Kidney (tissue), 13 donors: ENCODE measurements at regions not wholly inside any gene's neighbourhood (a gene's known extent, or its start where the extent isn't known, plus 50 kb on each side); places are given as distances from the start of the nearest gene placed in this dataset.
"Not testable (repeated sequence)": the region's sequence is repeated elsewhere in the genome, so short reads cannot be mapped to it uniquely, and the experiment has no call there.

Experiments used
- DNase-seq, 5 donors: peaks; one replicate each; pipeline ENCODE4 v3.0.0-alpha.2; 2013 to 2020
- FAIRE-seq: peaks from 2 replicates; lab custom pipeline; 2012; peaks lifted over from hg19 to GRCh38; lab: Jason Lieb, UNC
- H3K27ac ChIP-seq, 2 donors: one replicate each; pipeline ENCODE4 v1.7.0; 2013; ENCODE audit warnings: low read depth in 2 of 2, low read length in 2 of 2, inconsistent platforms in 1 of 2
- H3K27me3 ChIP-seq: one replicate; pipeline ENCODE4 v1.7.1; 2013; ENCODE audit warnings: low read length, inconsistent platforms; ENCODE audit not compliant: control insufficient read depth, insufficient read depth
- H3K36me3 ChIP-seq, 3 donors: one replicate each; pipeline versions ENCODE4 v1.7.0 to v1.7.1; 2013; ENCODE audit warnings: low read length in 3 of 3, control low read depth in 1 of 3, inconsistent platforms in 1 of 3; ENCODE audit not compliant: insufficient read depth in 3 of 3, control insufficient read depth in 2 of 3
- H3K4me1 ChIP-seq, 3 donors: one replicate each; pipeline versions ENCODE4 v1.7.0 to v1.7.1; 2013; ENCODE audit warnings: low read length in 3 of 3, inconsistent platforms in 1 of 3, low read depth in 1 of 3; ENCODE audit not compliant: control insufficient read depth in 2 of 3, insufficient read depth in 2 of 3
- H3K4me3 ChIP-seq, 3 donors: one replicate each; pipeline versions ENCODE4 v1.7.0 to v1.8.1; 2013; ENCODE audit warnings: low read length in 3 of 3, control low read depth in 1 of 3, inconsistent platforms in 1 of 3
- H3K9ac ChIP-seq, 3 donors: one replicate each; pipeline versions ENCODE4 v1.7.0 to v1.7.1; 2013; ENCODE audit warnings: low read length in 3 of 3, control low read depth in 1 of 3, inconsistent platforms in 1 of 3
- H3K9me3 ChIP-seq, 3 donors: one replicate each; pipeline versions ENCODE4 v1.7.0 to v1.7.1; 2013; ENCODE audit warnings: low read length in 3 of 3, control low read depth in 1 of 3, inconsistent platforms in 1 of 3; ENCODE audit not compliant: control insufficient read depth in 2 of 3, insufficient read depth in 1 of 3
- intact Hi-C: fragments of 100-400 bp; cut with DNase I; formaldehyde crosslinking; loops from one replicate; pipeline ENCODE4 v1.11.1; 2022
- TF ChIP-seq, protein P1 (sequence below): IDR thresholded peaks from 3 replicates; pipeline ENCODE4 v1.5.1; 2012; ENCODE audit warnings: mild to moderate bottlenecking, moderate library complexity, borderline replicate concordance; ENCODE audit not compliant: insufficient read depth; ENCODE audit errors: extremely low read depth
- donor health status: control.
- donor health status: control.
- donor health status: control.
- donor health status: control.
- donor health status: control.
- donor health status: DM: yes; HTN: yes; CAD: no.
- donor health status: Normal renal cell carcinoma (clear cell type).

DNA sequence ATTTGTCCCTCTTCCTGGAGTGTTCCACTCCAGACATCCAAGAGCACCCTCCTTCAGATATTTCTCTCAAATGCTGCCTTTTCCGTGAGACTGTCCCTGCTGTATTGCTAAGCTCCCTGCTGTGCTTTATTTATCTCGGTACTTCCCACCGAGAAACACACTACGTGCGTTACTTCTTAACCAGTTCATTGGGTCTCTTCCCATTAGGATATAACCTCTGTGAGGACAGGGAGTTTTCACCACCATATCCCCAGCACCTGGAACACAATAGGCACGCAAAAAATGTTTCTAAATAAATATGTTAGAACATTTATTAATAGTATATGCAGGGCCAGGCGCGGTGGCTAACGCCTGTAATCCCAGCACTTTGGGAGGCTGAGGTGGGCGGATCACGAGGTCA is 308.7 kb upstream of the IL12A start:
- no peak overlapping the region for H3K27ac ChIP-seq
- no peaks in the 10 kb centered on the region for H3K36me3 ChIP-seq
- no peaks in the 10 kb centered on the region for H3K4me1 ChIP-seq
- H3K9ac ChIP-seq, result no peak overlapping the region
- no peak for DNase-seq
- no peak for FAIRE-seq
- no peak overlapping the region for H3K4me3 ChIP-seq
- intact Hi-C loops, result no loop called here
- TF ChIP-seq, protein P1, sequence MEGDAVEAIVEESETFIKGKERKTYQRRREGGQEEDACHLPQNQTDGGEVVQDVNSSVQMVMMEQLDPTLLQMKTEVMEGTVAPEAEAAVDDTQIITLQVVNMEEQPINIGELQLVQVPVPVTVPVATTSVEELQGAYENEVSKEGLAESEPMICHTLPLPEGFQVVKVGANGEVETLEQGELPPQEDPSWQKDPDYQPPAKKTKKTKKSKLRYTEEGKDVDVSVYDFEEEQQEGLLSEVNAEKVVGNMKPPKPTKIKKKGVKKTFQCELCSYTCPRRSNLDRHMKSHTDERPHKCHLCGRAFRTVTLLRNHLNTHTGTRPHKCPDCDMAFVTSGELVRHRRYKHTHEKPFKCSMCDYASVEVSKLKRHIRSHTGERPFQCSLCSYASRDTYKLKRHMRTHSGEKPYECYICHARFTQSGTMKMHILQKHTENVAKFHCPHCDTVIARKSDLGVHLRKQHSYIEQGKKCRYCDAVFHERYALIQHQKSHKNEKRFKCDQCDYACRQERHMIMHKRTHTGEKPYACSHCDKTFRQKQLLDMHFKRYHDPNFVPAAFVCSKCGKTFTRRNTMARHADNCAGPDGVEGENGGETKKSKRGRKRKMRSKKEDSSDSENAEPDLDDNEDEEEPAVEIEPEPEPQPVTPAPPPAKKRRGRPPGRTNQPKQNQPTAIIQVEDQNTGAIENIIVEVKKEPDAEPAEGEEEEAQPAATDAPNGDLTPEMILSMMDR, result no peak
- no peaks in the 10 kb centered on the region for H3K9me3 ChIP-seq
- H3K27me3 ChIP-seq, result no peaks in the 10 kb centered on the region

DNA sequence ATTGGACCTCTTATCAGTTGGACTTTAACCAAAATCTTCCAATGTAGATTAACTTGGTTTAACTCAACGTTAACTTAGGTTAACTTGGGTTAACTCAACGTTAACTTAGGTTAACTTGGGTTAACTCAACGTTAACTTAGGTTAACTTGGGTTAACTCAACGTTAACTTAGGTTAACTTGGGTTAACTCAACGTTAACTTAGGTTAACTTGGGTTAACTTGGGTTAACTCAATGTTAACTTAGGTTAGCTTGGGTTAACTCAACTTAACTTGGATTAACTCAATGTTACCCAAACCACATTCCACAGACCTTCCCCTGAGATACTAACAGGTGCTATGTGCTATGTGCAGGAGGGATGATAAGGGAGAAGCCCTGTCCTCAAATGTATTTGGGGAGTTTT is 306.9 kb upstream of the IL12A start:
- H3K9ac ChIP-seq, H3K27me3 ChIP-seq, H3K4me3 ChIP-seq, H3K36me3 ChIP-seq, H3K27ac ChIP-seq, DNase-seq, H3K9me3 ChIP-seq, H3K4me1 ChIP-seq, intact Hi-C loops, FAIRE-seq: not testable (repeated sequence)

- TF ChIP-seq, protein P1, result no peak
- Histone ChIP-seq H3K4me1 (no peaks in the 10 kb centered on the region), H3K27me3 (no peaks in the 10 kb centered on the region), H3K36me3 (no peaks in the 10 kb centered on the region), H3K4me3 (no peak overlapping the region), H3K9me3 (no peaks in the 10 kb centered on the region), H3K9ac (no peak overlapping the region), H3K27ac (no peak overlapping the region)
- no peak for DNase-seq
- intact Hi-C loops, result no loop called here
- FAIRE-seq, result no peak
Observed at GRCh38 chr3:159685801-159686200, 302.8 kb upstream of the IL12A start.

DNA sequence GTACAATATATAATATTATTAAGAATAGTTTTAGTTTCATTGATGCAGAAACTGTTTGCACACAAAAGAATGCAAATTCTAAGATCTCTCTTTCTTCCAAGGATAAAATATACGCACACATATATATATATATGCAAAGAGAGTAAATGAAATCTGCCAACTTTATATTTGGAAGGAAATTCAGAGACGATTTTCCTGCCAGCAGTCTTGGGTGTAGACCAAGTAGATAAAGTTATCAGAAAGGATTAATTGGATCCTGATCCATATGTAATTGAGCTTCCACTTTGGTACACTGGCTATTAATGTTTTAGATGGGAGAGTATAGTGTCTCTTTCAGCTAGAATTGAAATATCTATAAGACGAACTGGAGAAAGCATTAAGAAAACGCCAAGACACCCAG is 295.4 kb upstream of the IL12A start:
- no peaks in the 10 kb centered on the region for H3K36me3 ChIP-seq
- TF ChIP-seq, protein P1, result no peak
- H3K9me3 ChIP-seq, result no peaks in the 10 kb centered on the region
- no peak overlapping the region for H3K4me3 ChIP-seq
- intact Hi-C loops, result no loop called here
- no peak overlapping the region for H3K27ac ChIP-seq
- no peaks in the 10 kb centered on the region for H3K4me1 ChIP-seq
- FAIRE-seq, result no peak
- no peaks in the 10 kb centered on the region for H3K27me3 ChIP-seq
- no peak overlapping the region for H3K9ac ChIP-seq
- DNase-seq, result no peak
